NCI-H1105 (cell line): ENCODE measurements at regions not wholly inside any gene's neighbourhood (a gene's known extent, or its start where the extent isn't known, plus 50 kb on each side); places are given as distances from the start of the nearest gene placed in this dataset.
A peak's percentile ranks its signal among the peaks of the same experiment; 100 is the strongest.

Experiments used
- DNase-seq: peaks from one replicate; lab custom pipeline; 2025; lab: John Stamatoyannopoulos, UW

- DNase-seq = no peak
Observed at GRCh38 chr4:111871802-111872201, 273.5 kb upstream of the FAM241A start.

- DNase-seq = no peak
Observed at GRCh38 chr4:111873801-111874200, 271.5 kb upstream of the FAM241A start.

GRCh38 chr4:111879539-111879938 is 265.7 kb upstream of the FAM241A start:
- no peak for DNase-seq

- DNase-seq = no peak
Observed at GRCh38 chr4:111880116-111880515, 265.1 kb upstream of the FAM241A start.

GRCh38 chr4:111883557-111883999 is 261.7 kb upstream of the FAM241A start:
- peak; percentile 25 for DNase-seq

- no peak for DNase-seq
Observed at GRCh38 chr4:111890412-111890811, 254.8 kb upstream of the FAM241A start.

- DNase-seq = no peak
Observed at GRCh38 chr4:111905511-111905910, 239.7 kb upstream of the FAM241A start.

- DNase-seq = no peak
Observed at GRCh38 chr4:111919639-111920038, 225.6 kb upstream of the FAM241A start.

- no peak for DNase-seq
Observed at GRCh38 chr4:111921714-111922113, 223.5 kb upstream of the FAM241A start.

- DNase-seq = no peak
Observed at GRCh38 chr4:111923786-111924185, 221.5 kb upstream of the FAM241A start.

GRCh38 chr4:111924696-111925095 is 220.6 kb upstream of the FAM241A start:
- DNase-seq = no peak

- no peak for DNase-seq
Observed at GRCh38 chr4:111930659-111931058, 214.6 kb upstream of the FAM241A start.

GRCh38 chr4:111933703-111934102 is 211.6 kb upstream of the FAM241A start:
- no peak for DNase-seq

GRCh38 chr4:111934314-111934713 is 210.9 kb upstream of the FAM241A start:
- DNase-seq = no peak

- DNase-seq = peak; percentile 2
Observed at GRCh38 chr4:111937368-111937767, 207.9 kb upstream of the FAM241A start.

GRCh38 chr4:111941957-111942356 is 203.3 kb upstream of the FAM241A start:
- DNase-seq = no peak

- peak; percentile 0 for DNase-seq
Observed at GRCh38 chr4:111943796-111944203, 201.5 kb upstream of the FAM241A start.

- DNase-seq = no peak
Observed at GRCh38 chr4:111945014-111945413, 200.2 kb upstream of the FAM241A start.

GRCh38 chr4:111946800-111947199 is 198.5 kb upstream of the FAM241A start:
- DNase-seq = no peak

- DNase-seq = no peak
Observed at GRCh38 chr4:111952688-111953087, 192.6 kb upstream of the FAM241A start.

- no peak for DNase-seq
Observed at GRCh38 chr4:111954550-111954949, 190.7 kb upstream of the FAM241A start.

- DNase-seq = no peak
Observed at GRCh38 chr4:111955001-111955400, 190.3 kb upstream of the FAM241A start.

- no peak for DNase-seq
Observed at GRCh38 chr4:111957116-111957515, 188.1 kb upstream of the FAM241A start.

- no peak for DNase-seq
Observed at GRCh38 chr4:111957997-111958396, 187.3 kb upstream of the FAM241A start.

GRCh38 chr4:111959222-111959621 is 186.0 kb upstream of the FAM241A start:
- no peak for DNase-seq
